HEK293 (cell line): ENCODE measurements at regions not wholly inside any gene's neighbourhood (a gene's known extent, or its start where the extent isn't known, plus 50 kb on each side); places are given as distances from the start of the nearest gene placed in this dataset.

ENCODE experiments used
- TF ChIP-seq, protein P1 (sequence below): fragments of 450-650 bp; formaldehyde crosslinking; IDR thresholded peaks from 2 replicates; pipeline ENCODE4 v1.5.1; 2016; ENCODE audit warnings: missing biosample characterization, missing genetic modification characterization
- TF ChIP-seq, protein P2 (sequence below): fragments of 450-650 bp; formaldehyde crosslinking; IDR thresholded peaks from 2 replicates; pipeline ENCODE4 v1.5.1; 2016; ENCODE audit warnings: missing biosample characterization, missing genetic modification characterization
- TF ChIP-seq, protein P3 (sequence below): fragments of 450-650 bp; formaldehyde crosslinking; conservative IDR thresholded peaks from 2 replicates; pipeline ENCODE4 v1.5.1; 2016; ENCODE audit warnings: low read depth, missing biosample characterization, missing genetic modification characterization

GRCh38 chr12:104850781-104851180 is 107.3 kb downstream of the SLC41A2 start:
- TF ChIP-seq, protein P1, sequence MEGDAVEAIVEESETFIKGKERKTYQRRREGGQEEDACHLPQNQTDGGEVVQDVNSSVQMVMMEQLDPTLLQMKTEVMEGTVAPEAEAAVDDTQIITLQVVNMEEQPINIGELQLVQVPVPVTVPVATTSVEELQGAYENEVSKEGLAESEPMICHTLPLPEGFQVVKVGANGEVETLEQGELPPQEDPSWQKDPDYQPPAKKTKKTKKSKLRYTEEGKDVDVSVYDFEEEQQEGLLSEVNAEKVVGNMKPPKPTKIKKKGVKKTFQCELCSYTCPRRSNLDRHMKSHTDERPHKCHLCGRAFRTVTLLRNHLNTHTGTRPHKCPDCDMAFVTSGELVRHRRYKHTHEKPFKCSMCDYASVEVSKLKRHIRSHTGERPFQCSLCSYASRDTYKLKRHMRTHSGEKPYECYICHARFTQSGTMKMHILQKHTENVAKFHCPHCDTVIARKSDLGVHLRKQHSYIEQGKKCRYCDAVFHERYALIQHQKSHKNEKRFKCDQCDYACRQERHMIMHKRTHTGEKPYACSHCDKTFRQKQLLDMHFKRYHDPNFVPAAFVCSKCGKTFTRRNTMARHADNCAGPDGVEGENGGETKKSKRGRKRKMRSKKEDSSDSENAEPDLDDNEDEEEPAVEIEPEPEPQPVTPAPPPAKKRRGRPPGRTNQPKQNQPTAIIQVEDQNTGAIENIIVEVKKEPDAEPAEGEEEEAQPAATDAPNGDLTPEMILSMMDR (tag by site-specific recombination) = no peak
- TF ChIP-seq, protein P2, sequence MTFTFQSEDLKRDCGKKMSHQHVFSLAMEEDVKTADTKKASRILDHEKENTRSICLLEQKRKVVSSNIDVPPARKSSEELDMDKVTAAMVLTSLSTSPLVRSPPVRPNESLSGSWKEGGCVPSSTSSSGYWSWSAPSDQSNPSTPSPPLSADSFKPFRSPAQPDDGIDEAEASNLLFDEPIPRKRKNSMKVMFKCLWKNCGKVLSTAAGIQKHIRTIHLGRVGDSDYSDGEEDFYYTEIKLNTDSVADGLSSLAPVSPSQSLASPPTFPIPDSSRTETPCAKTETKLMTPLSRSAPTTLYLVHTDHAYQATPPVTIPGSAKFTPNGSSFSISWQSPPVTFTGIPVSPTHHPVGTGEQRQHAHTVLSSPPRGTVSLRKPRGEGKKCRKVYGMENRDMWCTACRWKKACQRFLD (tag by site-specific recombination) = no peak
- TF ChIP-seq, protein P3, sequence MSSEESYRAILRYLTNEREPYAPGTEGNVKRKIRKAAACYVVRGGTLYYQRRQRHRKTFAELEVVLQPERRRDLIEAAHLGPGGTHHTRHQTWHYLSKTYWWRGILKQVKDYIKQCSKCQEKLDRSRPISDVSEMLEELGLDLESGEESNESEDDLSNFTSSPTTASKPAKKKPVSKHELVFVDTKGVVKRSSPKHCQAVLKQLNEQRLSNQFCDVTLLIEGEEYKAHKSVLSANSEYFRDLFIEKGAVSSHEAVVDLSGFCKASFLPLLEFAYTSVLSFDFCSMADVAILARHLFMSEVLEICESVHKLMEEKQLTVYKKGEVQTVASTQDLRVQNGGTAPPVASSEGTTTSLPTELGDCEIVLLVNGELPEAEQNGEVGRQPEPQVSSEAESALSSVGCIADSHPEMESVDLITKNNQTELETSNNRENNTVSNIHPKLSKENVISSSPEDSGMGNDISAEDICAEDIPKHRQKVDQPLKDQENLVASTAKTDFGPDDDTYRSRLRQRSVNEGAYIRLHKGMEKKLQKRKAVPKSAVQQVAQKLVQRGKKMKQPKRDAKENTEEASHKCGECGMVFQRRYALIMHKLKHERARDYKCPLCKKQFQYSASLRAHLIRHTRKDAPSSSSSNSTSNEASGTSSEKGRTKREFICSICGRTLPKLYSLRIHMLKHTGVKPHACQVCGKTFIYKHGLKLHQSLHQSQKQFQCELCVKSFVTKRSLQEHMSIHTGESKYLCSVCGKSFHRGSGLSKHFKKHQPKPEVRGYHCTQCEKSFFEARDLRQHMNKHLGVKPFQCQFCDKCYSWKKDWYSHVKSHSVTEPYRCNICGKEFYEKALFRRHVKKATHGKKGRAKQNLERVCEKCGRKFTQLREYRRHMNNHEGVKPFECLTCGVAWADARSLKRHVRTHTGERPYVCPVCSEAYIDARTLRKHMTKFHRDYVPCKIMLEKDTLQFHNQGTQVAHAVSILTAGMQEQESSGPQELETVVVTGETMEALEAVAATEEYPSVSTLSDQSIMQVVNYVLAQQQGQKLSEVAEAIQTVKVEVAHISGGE (tag by site-specific recombination) = no peak
